Tibial nerve (tissue), 4 donors: ENCODE measurements at regions not wholly inside any gene's neighbourhood (a gene's known extent, or its start where the extent isn't known, plus 50 kb on each side); places are given as distances from the start of the nearest gene placed in this dataset.

Experiments
- DNase-seq, 2 donors: peaks; one replicate each; pipeline ENCODE4 v3.0.0-alpha.2; 2019; ENCODE audit warnings: low spot score in 2 of 2
- H3K27ac ChIP-seq, 4 donors: fragments of 200-600 bp; sonication (generic) in 3 of 4; one replicate each; pipeline ENCODE4 v1.5.1; 2017 to 2019; ENCODE audit warnings: mild to moderate bottlenecking in 1 of 4
- H3K27me3 ChIP-seq, 2 donors: fragments of 200-600 bp; sonication (generic) in 1 of 2; one replicate each; pipeline versions ENCODE4 v1.5.1 to v1.6.0; 2017 to 2019
- H3K36me3 ChIP-seq, 3 donors: fragments of 200-600 bp; sonication (generic); one replicate each; pipeline ENCODE4 v1.5.1; 2018 to 2019
- H3K4me1 ChIP-seq, 4 donors: fragments of 200-600 bp; sonication (generic) in 3 of 4; one replicate each; pipeline ENCODE4 v1.5.1; 2017 to 2019
- H3K4me3 ChIP-seq, 4 donors: fragments of 200-600 bp; sonication (generic) in 3 of 4; one replicate each; pipeline ENCODE4 v1.5.1; 2017 to 2019; ENCODE audit warnings: mild to moderate bottlenecking in 1 of 4, moderate library complexity in 1 of 4
- H3K9me3 ChIP-seq, 4 donors: fragments of 200-600 bp; sonication (generic) in 3 of 4; one replicate each; pipeline ENCODE4 v1.5.1; 2017 to 2019
- EP300 ChIP-seq, 2 donors: sonication (generic); formaldehyde crosslinking; IDR thresholded peaks; one replicate each; pipeline ENCODE4 v1.6.1; 2017; ENCODE audit warnings: antibody characterized with exemption in 2 of 2, mild to moderate bottlenecking in 1 of 2
- POLR2A ChIP-seq, 2 donors: fragments of 450-650 bp; IDR thresholded peaks; one replicate each; pipeline ENCODE4 v1.6.1; 2017; ENCODE audit warnings: antibody characterized with exemption in 2 of 2, mild to moderate bottlenecking in 2 of 2, moderate library complexity in 2 of 2
- WGBS, 2 donors: methylation state at CpG; one replicate each; pipeline ENCODE4 v1.1.5; 2018; 5-methylcytosine and 5-hydroxymethylcytosine counted together
- TF ChIP-seq, protein P1 (sequence below), 5 experiments: fragments of 200-600 bp in 3 of 5; fragments of 450-650 bp in 2 of 5; sonication (generic) in 3 of 5; IDR thresholded peaks; one replicate each; pipeline ENCODE4 v1.5.1; 2016 to 2019; ENCODE audit warnings: antibody characterized with exemption in 5 of 5, mild to moderate bottlenecking in 3 of 5, moderate library complexity in 2 of 5

DNA sequence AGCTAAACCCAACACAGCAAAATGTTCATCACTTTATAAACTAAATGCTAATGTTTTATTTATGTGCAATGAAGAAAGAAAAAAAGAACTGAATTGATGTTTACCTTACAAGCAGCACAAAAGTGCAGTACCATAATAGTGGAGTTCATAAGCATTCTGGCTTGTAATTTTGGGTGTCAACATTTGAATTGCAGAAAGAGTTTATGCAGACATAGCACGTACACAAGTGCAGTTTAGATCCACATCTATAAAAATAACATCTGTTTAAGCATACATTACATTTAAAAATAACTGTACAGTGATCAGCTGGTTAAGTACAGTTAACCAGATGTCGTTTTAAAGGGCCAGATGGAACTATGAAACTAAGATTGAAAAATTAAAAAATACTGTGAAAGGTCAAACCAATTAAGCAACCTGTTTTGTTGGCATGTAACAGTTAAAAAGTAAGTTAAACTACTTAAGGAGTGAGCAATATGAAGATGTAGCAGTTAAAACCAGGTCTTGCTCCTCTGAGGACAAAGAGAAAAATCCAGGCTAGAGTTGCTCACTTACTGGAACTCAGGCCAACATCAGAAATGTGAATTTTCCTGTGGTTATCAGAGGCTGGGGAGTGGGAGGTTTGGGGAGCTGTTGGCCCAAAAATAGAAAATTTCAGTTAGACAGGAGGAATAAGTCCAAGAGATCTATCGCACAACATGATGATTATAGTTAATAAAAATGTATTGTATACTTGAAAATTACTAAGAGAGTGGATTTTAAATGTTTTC is 204.9 kb upstream of the MDFIC2 start:
- DNase-seq = no peak
- peaks cover 0 to 3% (median 0%) of the 10 kb centered on the region in 4 donors for H3K4me1 ChIP-seq
- no peaks in the 10 kb centered on the region for H3K36me3 ChIP-seq
- no peak overlapping the region for H3K27ac ChIP-seq
- WGBS, 2 donors = 59 to 69% methylated on average over 3 of the region's 3 CpGs
- H3K9me3 ChIP-seq = no peaks in the 10 kb centered on the region
- no peaks in the 10 kb centered on the region for H3K27me3 ChIP-seq
- H3K4me3 ChIP-seq = no peak overlapping the region
- TF ChIP-seq EP300 (IDR thresholded peaks at IDR 0.05) (no peak), POLR2A (IDR thresholded peaks at IDR 0.05) (no peak)
- TF ChIP-seq, protein P1, sequence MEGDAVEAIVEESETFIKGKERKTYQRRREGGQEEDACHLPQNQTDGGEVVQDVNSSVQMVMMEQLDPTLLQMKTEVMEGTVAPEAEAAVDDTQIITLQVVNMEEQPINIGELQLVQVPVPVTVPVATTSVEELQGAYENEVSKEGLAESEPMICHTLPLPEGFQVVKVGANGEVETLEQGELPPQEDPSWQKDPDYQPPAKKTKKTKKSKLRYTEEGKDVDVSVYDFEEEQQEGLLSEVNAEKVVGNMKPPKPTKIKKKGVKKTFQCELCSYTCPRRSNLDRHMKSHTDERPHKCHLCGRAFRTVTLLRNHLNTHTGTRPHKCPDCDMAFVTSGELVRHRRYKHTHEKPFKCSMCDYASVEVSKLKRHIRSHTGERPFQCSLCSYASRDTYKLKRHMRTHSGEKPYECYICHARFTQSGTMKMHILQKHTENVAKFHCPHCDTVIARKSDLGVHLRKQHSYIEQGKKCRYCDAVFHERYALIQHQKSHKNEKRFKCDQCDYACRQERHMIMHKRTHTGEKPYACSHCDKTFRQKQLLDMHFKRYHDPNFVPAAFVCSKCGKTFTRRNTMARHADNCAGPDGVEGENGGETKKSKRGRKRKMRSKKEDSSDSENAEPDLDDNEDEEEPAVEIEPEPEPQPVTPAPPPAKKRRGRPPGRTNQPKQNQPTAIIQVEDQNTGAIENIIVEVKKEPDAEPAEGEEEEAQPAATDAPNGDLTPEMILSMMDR (IDR thresholded peaks at IDR 0.05) = no peak

DNA sequence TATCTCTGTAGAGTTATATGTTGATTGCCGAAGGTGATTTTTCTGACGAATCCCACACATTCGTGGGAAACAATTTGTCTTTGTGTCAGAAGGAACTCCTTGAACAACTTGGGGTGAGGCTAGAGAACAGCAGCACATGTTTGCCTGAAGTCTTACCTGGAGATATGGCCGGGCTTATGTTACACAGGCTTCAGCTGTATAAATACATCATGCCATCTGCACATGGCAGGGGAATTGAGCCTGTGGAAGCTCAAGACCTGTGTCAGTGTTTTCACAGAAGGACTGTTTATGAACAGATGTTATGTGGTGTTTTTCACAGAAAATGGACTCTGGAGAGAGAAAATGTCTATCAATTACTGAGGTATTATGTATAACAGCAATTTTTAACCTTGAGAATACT is 203.6 kb upstream of the MDFIC2 start:
- Histone ChIP-seq H3K9me3 (no peaks in the 10 kb centered on the region), H3K27ac (no peak overlapping the region), H3K27me3 (no peaks in the 10 kb centered on the region), H3K36me3 (no peaks in the 10 kb centered on the region), H3K4me3 (no peak overlapping the region), H3K4me1 (peaks cover 0 to 3% (median 0%) of the 10 kb centered on the region in 4 donors)
- TF ChIP-seq, protein P1 (IDR thresholded peaks at IDR 0.05) = no peak
- TF ChIP-seq POLR2A (IDR thresholded peaks at IDR 0.05) (no peak), EP300 (IDR thresholded peaks at IDR 0.05) (no peak)
- no peak for DNase-seq
- 82 to 84% methylated on average over 4 of the region's 4 CpGs for WGBS, 2 donors

DNA sequence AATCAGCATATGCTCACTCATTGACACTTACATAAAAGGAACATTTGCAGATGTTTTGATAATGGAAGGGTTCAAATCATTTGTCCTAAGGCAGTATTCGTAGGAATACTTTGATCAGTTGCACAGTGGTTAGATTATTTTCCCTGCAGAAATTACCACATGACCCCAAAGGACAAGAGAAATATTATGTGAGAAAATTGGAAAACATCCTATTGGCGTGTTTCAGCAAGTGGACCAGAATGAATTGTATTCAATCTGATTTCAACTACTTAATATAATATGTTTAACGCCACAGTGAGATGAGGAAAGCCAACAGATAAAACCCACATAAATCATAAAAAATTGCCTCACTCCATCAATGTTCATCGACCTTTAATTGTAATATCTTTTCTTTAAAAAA is 195.0 kb upstream of the MDFIC2 start:
- TF ChIP-seq, protein P1 (IDR thresholded peaks at IDR 0.05) = no peak
- no peak for TF ChIP-seq EP300 (IDR thresholded peaks at IDR 0.05)
- TF ChIP-seq POLR2A (IDR thresholded peaks at IDR 0.05) = no peak
- H3K27ac ChIP-seq = no peak overlapping the region
- no peaks in the 10 kb centered on the region for H3K27me3 ChIP-seq
- H3K4me1 ChIP-seq = no peaks in the 10 kb centered on the region
- H3K36me3 ChIP-seq = no peaks in the 10 kb centered on the region
- no peaks in the 10 kb centered on the region for H3K9me3 ChIP-seq
- H3K4me3 ChIP-seq = no peak overlapping the region
- no peak for DNase-seq
- 57 to 62% methylated on average over 4 of the region's 4 CpGs for WGBS, 2 donors

DNA sequence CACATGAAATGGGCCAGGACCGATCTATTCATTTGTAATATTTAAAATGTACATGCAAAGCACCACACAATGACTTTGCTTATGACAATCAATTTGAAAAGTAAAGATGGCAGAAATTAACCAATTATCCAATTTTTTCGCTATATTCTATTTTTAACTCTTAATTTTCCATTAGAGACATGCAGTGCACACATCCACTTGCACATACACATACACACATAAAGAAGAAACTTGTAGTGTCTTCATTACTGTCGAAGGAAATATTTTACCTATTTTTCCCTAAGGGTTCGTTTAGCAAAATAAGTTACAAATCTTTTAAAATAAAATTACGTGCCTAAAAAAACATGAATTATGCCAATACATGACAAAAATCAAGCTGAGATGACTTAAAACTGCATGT is 194.3 kb upstream of the MDFIC2 start:
- TF ChIP-seq EP300 (IDR thresholded peaks at IDR 0.05) = no peak
- TF ChIP-seq, protein P1 (IDR thresholded peaks at IDR 0.05) = no peak
- TF ChIP-seq POLR2A (IDR thresholded peaks at IDR 0.05) = no peak
- Histone ChIP-seq H3K27me3 (no peaks in the 10 kb centered on the region), H3K27ac (no peak overlapping the region), H3K36me3 (no peaks in the 10 kb centered on the region), H3K4me3 (no peak overlapping the region), H3K9me3 (no peaks in the 10 kb centered on the region), H3K4me1 (no peaks in the 10 kb centered on the region)
- no peak for DNase-seq
- WGBS, 2 donors = 82 to 85% methylated on average over 5 of the region's 5 CpGs

DNA sequence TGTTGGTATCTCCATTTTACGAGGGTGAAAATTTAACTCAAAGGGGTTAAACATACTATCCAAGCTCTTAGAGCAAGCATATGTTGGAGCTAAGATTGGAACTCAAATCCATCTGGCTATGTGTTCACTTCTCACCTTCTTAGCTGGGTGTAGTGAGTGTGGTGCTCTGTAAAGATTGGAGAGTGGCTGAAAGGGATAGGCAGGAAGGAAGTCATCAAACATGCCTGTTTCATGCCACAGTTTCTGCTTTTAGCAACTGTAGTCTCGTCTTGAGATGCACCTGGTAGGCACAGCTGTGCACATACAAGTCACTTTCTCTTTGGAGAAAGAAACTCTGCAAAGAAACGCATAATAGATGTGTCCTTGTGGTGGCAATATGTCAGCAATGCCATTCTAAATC is 189.1 kb upstream of the MDFIC2 start:
- no peak for DNase-seq
- no peaks in the 10 kb centered on the region for H3K4me1 ChIP-seq
- TF ChIP-seq POLR2A (IDR thresholded peaks at IDR 0.05) = no peak
- TF ChIP-seq, protein P1 (IDR thresholded peaks at IDR 0.05) = no peak
- no peak overlapping the region for H3K4me3 ChIP-seq
- H3K9me3 ChIP-seq = no peaks in the 10 kb centered on the region
- 75 to 81% methylated on average over 3 of the region's 3 CpGs for WGBS, 2 donors
- H3K27me3 ChIP-seq = no peaks in the 10 kb centered on the region
- no peak overlapping the region for H3K27ac ChIP-seq
- H3K36me3 ChIP-seq = no peaks in the 10 kb centered on the region
